ENCODE measurements at regions not wholly inside any gene's neighbourhood (a gene's known extent, or its start where the extent isn't known, plus 50 kb on each side); places are given as distances from the start of the nearest gene placed in this dataset.

GRCh38 chr14:27623782-27624181, 1025.9 kb upstream of the NOVA1 start:
- TF ChIP-seq CTCF (IDR thresholded peaks at IDR 0.05; ENCODE audit: low read depth, low read length) (no peak), MYC (IDR thresholded peaks at IDR 0.05; ENCODE audit: low read depth, low read length) (no peak), POLR2A (IDR thresholded peaks at IDR 0.05; ENCODE audit: extremely low read depth, insufficient read length) (no peak)
- TF ChIP-seq, protein P1, sequence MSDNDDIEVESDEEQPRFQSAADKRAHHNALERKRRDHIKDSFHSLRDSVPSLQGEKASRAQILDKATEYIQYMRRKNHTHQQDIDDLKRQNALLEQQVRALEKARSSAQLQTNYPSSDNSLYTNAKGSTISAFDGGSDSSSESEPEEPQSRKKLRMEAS (IDR thresholded peaks at IDR 0.05; ENCODE audit: low read depth, low read length), result no peak
